IPS-18a (cell line): ENCODE measurements at regions not wholly inside any gene's neighbourhood (a gene's known extent, or its start where the extent isn't known, plus 50 kb on each side); places are given as distances from the start of the nearest gene placed in this dataset.

Source experiments
- H3K27ac ChIP-seq: one replicate; pipeline ENCODE4 v1.5.1; 2013; ENCODE audit warnings: low read length
- H3K27me3 ChIP-seq: one replicate; pipeline ENCODE4 v1.6.1; 2013; ENCODE audit warnings: mild to moderate bottlenecking, low read length; ENCODE audit not compliant: control insufficient read depth, insufficient read depth
- H3K36me3 ChIP-seq: one replicate; pipeline ENCODE4 v1.6.1; 2013; ENCODE audit warnings: low read depth, low read length; ENCODE audit not compliant: control insufficient read depth
- H3K4me1 ChIP-seq: one replicate; pipeline ENCODE4 v1.6.1; 2013; ENCODE audit warnings: low read depth, low read length; ENCODE audit not compliant: control insufficient read depth
- H3K4me3 ChIP-seq: one replicate; pipeline ENCODE4 v1.5.1; 2013; ENCODE audit warnings: low read length
- H3K9ac ChIP-seq: one replicate; pipeline ENCODE4 v1.6.1; 2013; ENCODE audit warnings: mild to moderate bottlenecking, low read length, moderate library complexity
- H3K9me3 ChIP-seq: one replicate; pipeline ENCODE4 v1.6.1; 2013; ENCODE audit warnings: low read depth, low read length; ENCODE audit not compliant: control insufficient read depth

GRCh38 chr3:153287017-153287416 is 125.0 kb downstream of the RAP2B start:
- H3K9ac ChIP-seq: no peak overlapping the region
- no peaks in the 10 kb centered on the region for H3K36me3 ChIP-seq

GRCh38 chr3:153289334-153289808 is 127.3 kb downstream of the RAP2B start:
- Histone ChIP-seq H3K4me3 (no peak overlapping the region), H3K9ac (no peak overlapping the region), H3K27me3 (no peaks in the 10 kb centered on the region), H3K4me1 (peaks cover 12% of the 10 kb centered on the region), H3K9me3 (no peaks in the 10 kb centered on the region), H3K27ac (no peak overlapping the region), H3K36me3 (no peaks in the 10 kb centered on the region)

More at GRCh38 chr3:153287017-153287416, 125.0 kb downstream of the RAP2B start:
- Histone ChIP-seq H3K4me1 (peaks cover 12% of the 10 kb centered on the region), H3K9me3 (no peaks in the 10 kb centered on the region), H3K4me3 (no peak overlapping the region), H3K27me3 (no peaks in the 10 kb centered on the region), H3K27ac (no peak overlapping the region)

- Histone ChIP-seq H3K4me3 (no peak overlapping the region), H3K9ac (no peak overlapping the region), H3K27ac (no peak overlapping the region), H3K4me1 (peaks cover 12% of the 10 kb centered on the region), H3K9me3 (no peaks in the 10 kb centered on the region), H3K36me3 (no peaks in the 10 kb centered on the region), H3K27me3 (no peaks in the 10 kb centered on the region)
Observed at GRCh38 chr3:153290268-153291015, 128.4 kb downstream of the RAP2B start.

DNA sequence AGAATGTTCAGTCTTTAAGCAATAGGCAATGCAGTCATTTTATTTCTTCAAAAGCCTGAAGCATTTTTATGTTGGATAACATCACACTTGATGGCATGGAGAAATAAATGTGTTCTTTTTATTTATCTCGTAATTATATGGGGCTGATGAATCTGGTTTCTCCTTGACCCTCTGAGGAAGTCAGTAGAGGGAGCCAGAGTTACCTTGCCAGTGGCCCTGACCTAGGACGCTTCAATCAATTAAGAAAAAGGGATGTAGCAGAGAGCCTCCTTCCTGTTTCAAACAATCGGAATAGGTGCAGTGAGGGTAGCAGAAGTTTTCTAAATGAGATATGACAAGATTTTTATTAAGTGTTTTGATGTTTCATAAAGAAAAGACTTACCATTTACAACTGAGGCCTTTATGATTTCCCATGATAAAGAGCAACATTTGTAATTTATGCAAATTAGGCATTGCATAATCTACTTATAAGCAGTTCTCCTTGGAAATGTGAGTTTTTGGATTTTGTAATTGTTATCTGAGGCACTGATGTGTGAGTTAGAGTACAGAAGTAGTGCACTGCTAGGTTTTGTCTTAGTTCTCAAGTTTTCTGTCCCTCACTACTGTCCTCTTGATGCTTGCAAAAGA is 129.1 kb downstream of the RAP2B start:
- Histone ChIP-seq H3K27ac (no peak overlapping the region), H3K9me3 (no peaks in the 10 kb centered on the region), H3K9ac (no peak overlapping the region), H3K4me3 (no peak overlapping the region), H3K4me1 (peaks cover 12% of the 10 kb centered on the region), H3K27me3 (no peaks in the 10 kb centered on the region), H3K36me3 (no peaks in the 10 kb centered on the region)

DNA sequence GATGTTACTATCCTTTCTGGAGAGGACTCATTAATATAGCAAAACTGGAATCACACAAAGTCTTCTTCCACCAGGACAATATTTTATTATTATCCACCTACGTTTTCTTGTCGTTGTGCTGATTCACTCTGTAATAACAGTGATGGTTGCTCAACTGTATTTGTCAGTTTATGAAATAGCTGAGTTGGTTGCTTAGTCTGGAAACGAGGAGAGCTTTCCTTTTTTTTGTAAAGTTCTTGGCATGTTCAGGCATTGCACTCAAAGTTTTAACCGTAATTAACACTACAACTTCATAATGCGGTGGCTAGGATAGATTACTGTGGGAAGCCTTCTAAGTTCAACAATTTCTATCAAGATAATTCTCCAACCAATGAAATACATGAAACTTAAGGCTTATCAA is 131.2 kb downstream of the RAP2B start:
- Histone ChIP-seq H3K27me3 (no peaks in the 10 kb centered on the region), H3K27ac (no peak overlapping the region), H3K4me3 (no peak overlapping the region), H3K9me3 (no peaks in the 10 kb centered on the region), H3K36me3 (no peaks in the 10 kb centered on the region), H3K4me1 (peaks cover 12% of the 10 kb centered on the region), H3K9ac (no peak overlapping the region)

GRCh38 chr3:153295901-153296300 is 133.9 kb downstream of the RAP2B start:
- Histone ChIP-seq H3K4me3 (no peak overlapping the region), H3K27me3 (no peaks in the 10 kb centered on the region), H3K27ac (no peak overlapping the region), H3K9ac (no peak overlapping the region), H3K36me3 (no peaks in the 10 kb centered on the region), H3K4me1 (no peaks in the 10 kb centered on the region), H3K9me3 (no peaks in the 10 kb centered on the region)

DNA sequence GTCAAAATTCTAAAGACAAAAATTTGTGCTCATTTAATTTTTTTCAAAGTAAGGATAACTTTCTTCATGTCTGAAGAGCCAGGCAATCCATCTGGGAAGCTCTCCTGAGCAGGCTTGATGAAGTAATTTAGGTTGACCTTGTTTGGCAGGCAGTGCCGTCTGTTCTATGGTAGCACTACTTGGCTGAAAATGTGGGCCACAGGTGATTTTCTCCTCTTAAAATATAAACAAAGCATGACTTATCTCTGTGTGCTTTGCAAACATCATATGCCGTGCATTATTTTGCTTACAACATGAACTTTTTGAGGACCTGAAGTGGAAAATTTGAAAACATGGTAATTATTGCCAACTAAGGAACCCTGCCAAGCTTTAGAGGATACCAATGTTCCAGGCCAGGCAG is 143.2 kb downstream of the RAP2B start:
- Histone ChIP-seq H3K4me3 (no peak overlapping the region), H3K9ac (no peak overlapping the region), H3K36me3 (no peaks in the 10 kb centered on the region), H3K27me3 (no peaks in the 10 kb centered on the region), H3K27ac (no peak overlapping the region), H3K9me3 (no peaks in the 10 kb centered on the region), H3K4me1 (no peaks in the 10 kb centered on the region)

GRCh38 chr3:153311541-153311940 is 149.5 kb downstream of the RAP2B start:
- H3K4me1 ChIP-seq: no peaks in the 10 kb centered on the region
- no peaks in the 10 kb centered on the region for H3K36me3 ChIP-seq
- H3K9me3 ChIP-seq: no peaks in the 10 kb centered on the region
- H3K4me3 ChIP-seq: no peak overlapping the region
- H3K9ac ChIP-seq: no peak overlapping the region
- H3K27ac ChIP-seq: no peak overlapping the region
- H3K27me3 ChIP-seq: no peaks in the 10 kb centered on the region

- no peak overlapping the region for H3K4me3 ChIP-seq
- no peak overlapping the region for H3K27ac ChIP-seq
- no peaks in the 10 kb centered on the region for H3K9me3 ChIP-seq
- H3K9ac ChIP-seq: no peak overlapping the region
- no peaks in the 10 kb centered on the region for H3K4me1 ChIP-seq
- no peaks in the 10 kb centered on the region for H3K27me3 ChIP-seq
- H3K36me3 ChIP-seq: no peaks in the 10 kb centered on the region
Observed at GRCh38 chr3:153313302-153313965, 151.4 kb downstream of the RAP2B start.

- no peak overlapping the region for H3K4me3 ChIP-seq
- H3K9ac ChIP-seq: no peak overlapping the region
- H3K4me1 ChIP-seq: no peaks in the 10 kb centered on the region
- no peaks in the 10 kb centered on the region for H3K36me3 ChIP-seq
- no peaks in the 10 kb centered on the region for H3K27me3 ChIP-seq
- H3K9me3 ChIP-seq: no peaks in the 10 kb centered on the region
- H3K27ac ChIP-seq: no peak overlapping the region
Observed at GRCh38 chr3:153314038-153314437, 152.0 kb downstream of the RAP2B start.

- H3K4me1 ChIP-seq: no peaks in the 10 kb centered on the region
- no peak overlapping the region for H3K9ac ChIP-seq
- no peaks in the 10 kb centered on the region for H3K27me3 ChIP-seq
- H3K27ac ChIP-seq: no peak overlapping the region
- no peak overlapping the region for H3K4me3 ChIP-seq
- no peaks in the 10 kb centered on the region for H3K36me3 ChIP-seq
- no peaks in the 10 kb centered on the region for H3K9me3 ChIP-seq
Observed at GRCh38 chr3:153315781-153316180, 153.8 kb downstream of the RAP2B start.
